GM23338 (cell line): ENCODE measurements at regions not wholly inside any gene's neighbourhood (a gene's known extent, or its start where the extent isn't known, plus 50 kb on each side); places are given as distances from the start of the nearest gene placed in this dataset.

Source experiments
- CREB1 ChIP-seq: fragments of 250-450 bp; sonication (Bioruptor Pico); IDR thresholded peaks from 2 replicates; pipeline ENCODE4 v1.5.0; 2020; ENCODE audit warnings: low read depth, mild to moderate bottlenecking, moderate library complexity
- CTCF ChIP-seq, 2 experiments: fragments of 200-600 bp in 1 of 2; sonication (generic) in 1 of 2; conservative IDR thresholded peaks; 2 replicates each; pipeline versions ENCODE4 v1.5.1 to v1.6.1; 2016 to 2017; ENCODE audit warnings: antibody characterized with exemption in 2 of 2, low read depth in 2 of 2, mild to moderate bottlenecking in 2 of 2, moderate library complexity in 1 of 2
- EZH2 ChIP-seq: fragments of 200-600 bp; sonication (generic); IDR thresholded peaks from one replicate; pipeline ENCODE4 v1.8.0; 2017; ENCODE audit warnings: antibody characterized with exemption, mild to moderate bottlenecking, low read depth; ENCODE audit not compliant: unreplicated experiment
- POLR2AphosphoS5 ChIP-seq: IDR thresholded peaks from 2 replicates; pipeline ENCODE4 v1.6.1; 2016; ENCODE audit warnings: antibody characterized with exemption, low read depth
- ZNF114 ChIP-seq: fragments of 250-450 bp; sonication (Bioruptor Pico); IDR thresholded peaks from 2 replicates; pipeline ENCODE4 v1.5.0; 2020; ENCODE audit warnings: mild to moderate bottlenecking, moderate library complexity

GRCh38 chr11:112831041-112831440 lies 130.2 kb upstream of the NCAM1 start:
- TF ChIP-seq CTCF (conservative IDR thresholded peaks at IDR 0.05; ENCODE audit: low read depth in 2 of 2) (no peak), POLR2AphosphoS5 (no peak), EZH2 (no peak), ZNF114 (no peak), CREB1 (CRISPR knock-in tag) (no peak)
